HCT116 (cell line): ENCODE measurements at regions not wholly inside any gene's neighbourhood (a gene's known extent, or its start where the extent isn't known, plus 50 kb on each side); places are given as distances from the start of the nearest gene placed in this dataset.

ENCODE experiments used
- ATAC-seq: fragments of 200-7000 bp; cut with Tn5 transposase; 2 replicates; pipeline ENCODE4 v1.9.1; 2020; ENCODE audit warnings: mild to moderate bottlenecking, moderate library complexity
- BruUV-seq: library from RNA; stranded (reverse); fragments of 400-500 nt; replicated peaks from 2 replicates; lab custom pipeline; 2021; lab: Mats Ljungman, UMichigan
- CTCF ChIA-PET: fragments of 300-600 bp; sonication (Branson Sonifier 250); formaldehyde crosslinking; loops from one replicate; lab custom pipeline; 2021; ENCODE audit warnings: antibody characterized with exemption; lab: Charles Lee
- POLR2A ChIA-PET: fragments of 300-600, 350-600 bp; sonication (Branson Sonifier 250); formaldehyde crosslinking; loops from one replicate; lab custom pipeline; 2021; ENCODE audit warnings: antibody characterized with exemption; lab: Charles Lee
- RAD21 ChIA-PET, 2 experiments: fragments of 300-600 bp; sonication (Branson Sonifier 250); formaldehyde crosslinking; loops; one replicate each; lab custom pipeline; 2023; ENCODE audit warnings: low total read pairs in 2 of 2; ENCODE audit not compliant: uncharacterized antibody in 2 of 2, unreplicated experiment in 2 of 2, low non-redundant PET in 1 of 2; lab: Charles Lee
- DNase-seq: peaks from one replicate; pipeline ENCODE4 v3.0.0-alpha.2; 2010; ENCODE audit warnings: low read depth, low spot score
- H2AFZ ChIP-seq: fragments of 200-600 bp; shearing (Covaris generic), sonication (generic); 2 replicates; pipeline ENCODE4 v1.6.1; 2017; ENCODE audit warnings: low read depth, mixed run types, mixed read lengths, antibody characterized with exemption, low read length; ENCODE audit not compliant: poor library complexity, severe bottlenecking
- H3K27ac ChIP-seq: 2 replicates; pipeline ENCODE4 v1.5.1; 2012; ENCODE audit warnings: low read depth, low read length
- H3K27me3 ChIP-seq: fragments of 200-600 bp; sonication (generic); 2 replicates; pipeline ENCODE4 v1.6.1; 2016; ENCODE audit warnings: mixed run types, low read length, mixed read lengths; ENCODE audit not compliant: insufficient read depth
- H3K36me3 ChIP-seq, 2 experiments: fragments of 200-500 bp in 1 of 2; fragments of 200-600 bp in 1 of 2; sonication (Bioruptor generic) in 1 of 2; sonication (generic) in 1 of 2; 2 replicates each; pipeline versions ENCODE4 v1.5.1 to v1.6.1; 2014 to 2016; ENCODE audit warnings: low read length in 2 of 2, inconsistent platforms in 1 of 2, mixed read lengths in 1 of 2, mixed run types in 1 of 2; ENCODE audit not compliant: insufficient read depth in 2 of 2, control insufficient read depth in 1 of 2
- H3K4me1 ChIP-seq, 2 experiments: fragments of 200-600 bp in 1 of 2; sonication (generic) in 1 of 2; 2 replicates each; pipeline versions ENCODE4 v1.5.1 to v1.6.1; 2012 to 2017; ENCODE audit warnings: low read length in 2 of 2, inconsistent platforms in 1 of 2, mild to moderate bottlenecking in 1 of 2, mixed read lengths in 1 of 2, mixed run types in 1 of 2, moderate library complexity in 1 of 2; ENCODE audit not compliant: insufficient read depth in 2 of 2, control insufficient read depth in 1 of 2
- H3K4me2 ChIP-seq: fragments of 200-600 bp; sonication (generic); 2 replicates; pipeline ENCODE4 v1.6.1; 2017; ENCODE audit warnings: mixed run types, low read length, mixed read lengths
- H3K4me3 ChIP-seq, 2 experiments: fragments of 200-600 bp in 1 of 2; sonication (generic) in 1 of 2; replicated peaks in 1 of 2; 2 replicates each; pipeline ENCODE4 v1.5.1; 2011 to 2016; ENCODE audit warnings: low read length in 2 of 2, control low read depth in 1 of 2, low read depth in 1 of 2, mild to moderate bottlenecking in 1 of 2, mixed read lengths in 1 of 2, mixed run types in 1 of 2
- H3K79me2 ChIP-seq: fragments of 200-600 bp; sonication (generic); 2 replicates; pipeline ENCODE4 v1.6.1; 2017; ENCODE audit warnings: mild to moderate bottlenecking, mixed run types, low read length, moderate library complexity, mixed read lengths; ENCODE audit not compliant: insufficient read depth
- H3K9ac ChIP-seq: fragments of 200-600 bp; sonication (generic); 2 replicates; pipeline ENCODE4 v1.6.1; 2016; ENCODE audit warnings: low read length, mixed read lengths
- H3K9me2 ChIP-seq: fragments of 200-600 bp; sonication (generic), shearing (Covaris generic); 2 replicates; pipeline ENCODE4 v1.6.1; 2017; ENCODE audit warnings: mixed run types, mild to moderate bottlenecking, moderate library complexity; ENCODE audit not compliant: insufficient read depth
- H3K9me3 ChIP-seq, 2 experiments: fragments of 200-500 bp in 1 of 2; fragments of 200-600 bp in 1 of 2; sonication (Bioruptor generic) in 1 of 2; sonication (generic) in 1 of 2; 2 replicates each; pipeline ENCODE4 v1.6.1; 2014 to 2017; ENCODE audit warnings: low read length in 2 of 2, mixed read lengths in 2 of 2, inconsistent platforms in 1 of 2, low read depth in 1 of 2, mild to moderate bottlenecking in 1 of 2, mixed run types in 1 of 2, moderate library complexity in 1 of 2; ENCODE audit not compliant: control insufficient read depth in 1 of 2, insufficient read depth in 1 of 2
- H4K20me1 ChIP-seq: fragments of 200-600 bp; sonication (generic), shearing (Covaris generic); 2 replicates; pipeline ENCODE4 v1.6.1; 2017; ENCODE audit warnings: mixed run types, mild to moderate bottlenecking, moderate library complexity; ENCODE audit not compliant: insufficient read depth
- EGR1 ChIP-seq: IDR thresholded peaks from 2 replicates; pipeline ENCODE4 v1.6.1; 2012; ENCODE audit warnings: low read depth
- POLR2A ChIP-seq: IDR thresholded peaks from 2 replicates; pipeline ENCODE4 v1.7.0; 2011; ENCODE audit warnings: borderline replicate concordance; ENCODE audit not compliant: insufficient read depth, insufficient read length; ENCODE audit errors: extremely low read depth
- SRF ChIP-seq: IDR thresholded peaks from 2 replicates; pipeline ENCODE4 v1.6.1; 2012; ENCODE audit warnings: low read depth
- intact Hi-C: fragments of 100-400 bp; cut with micrococcal nuclease; formaldehyde crosslinking; loops from 2 replicates; pipeline ENCODE4 v1.10.0; 2022
- TF ChIP-seq, protein P1 (sequence below): IDR thresholded peaks from 2 replicates; pipeline ENCODE4 v1.6.1; 2012

GRCh38 chr5:126720369-126720768 lies 56.6 kb upstream of the LMNB1 start (continued):
- TF ChIP-seq EGR1: no peak

DNA sequence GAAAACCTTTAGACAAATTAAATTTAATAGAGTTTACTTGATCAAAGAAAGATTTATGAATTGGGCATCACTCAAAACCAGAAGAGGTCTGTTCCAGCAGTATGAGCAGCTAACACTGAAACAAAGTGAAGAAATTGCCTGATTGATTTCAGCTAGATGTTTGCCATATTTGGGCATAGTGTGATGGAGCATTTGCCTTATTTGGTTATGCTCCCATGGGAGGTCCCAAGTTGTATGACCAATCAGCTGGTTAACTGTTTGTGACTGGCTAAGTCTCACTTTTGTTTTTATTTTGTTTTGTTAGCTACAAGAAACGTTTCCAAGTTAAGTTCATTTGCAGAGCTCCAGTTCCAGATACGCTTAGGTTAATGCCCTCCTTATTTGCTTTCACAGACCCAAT lies 53.3 kb upstream of the LMNB1 start:
- Histone ChIP-seq H3K27ac (no peak overlapping the region), H3K27me3 (no peaks in the 10 kb centered on the region), H3K4me3 (no peak overlapping the region), H2AFZ (no peak overlapping the region), H3K36me3 (no peaks in the 10 kb centered on the region), H3K9me3 (no peaks in the 10 kb centered on the region), H3K4me2 (no peak overlapping the region), H3K4me1 (no peaks in the 10 kb centered on the region), H4K20me1 (no peaks in the 10 kb centered on the region), H3K79me2 (no peaks in the 10 kb centered on the region), H3K9me2 (no peaks in the 10 kb centered on the region), H3K9ac (no peak overlapping the region)
- CTCF ChIA-PET: no interaction called here
- RAD21 ChIA-PET: interaction anchor here in 1 of 2 experiments (0.7 kb wide), 1 partner anchor 54 kb away, joined by 3 read pairs; no protein-coding TSS in a partner anchor
- no TSS peak for BruUV-seq
- ATAC-seq (no peak), DNase-seq (no peak)
- POLR2A ChIA-PET: no interaction called here
- TF ChIP-seq POLR2A (no peak), SRF (peak; percentile 90)
- TF ChIP-seq, protein P1, sequence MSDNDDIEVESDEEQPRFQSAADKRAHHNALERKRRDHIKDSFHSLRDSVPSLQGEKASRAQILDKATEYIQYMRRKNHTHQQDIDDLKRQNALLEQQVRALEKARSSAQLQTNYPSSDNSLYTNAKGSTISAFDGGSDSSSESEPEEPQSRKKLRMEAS: no peak
- intact Hi-C loops: no loop called here
